ENCODE measurements at regions not wholly inside any gene's neighbourhood (a gene's known extent, or its start where the extent isn't known, plus 50 kb on each side); places are given as distances from the start of the nearest gene placed in this dataset.

- Mint-ChIP-seq H3K27me3 (no peaks in the 10 kb centered on the region), H3K4me1 (ENCODE audit: low read depth) (no peaks in the 10 kb centered on the region), H3K9me3 (ENCODE audit: low read depth) (no peaks in the 10 kb centered on the region), H3K27ac (no peak overlapping the region), H3K4me3 (ENCODE audit: low read depth) (no peak overlapping the region), H3K36me3 (ENCODE audit: insufficient read depth) (no peaks in the 10 kb centered on the region)
- TF ChIP-seq CTCF (IDR thresholded peaks at IDR 0.05; ENCODE audit: unreplicated experiment), result no peak
- DNase-seq (ENCODE audit: low spot score, unreplicated experiment), result no peak
Observed at GRCh38 chr12:125610971-125611370, 545.7 kb downstream of the AACS start.

GRCh38 chr12:125614058-125614457 lies 548.8 kb downstream of the AACS start:
- peaks cover 3% of the 10 kb centered on the region for H3K9me3 Mint-ChIP-seq (ENCODE audit: low read depth)
- no peak for TF ChIP-seq CTCF (IDR thresholded peaks at IDR 0.05; ENCODE audit: unreplicated experiment)
- no peak overlapping the region for H3K27ac Mint-ChIP-seq
- DNase-seq (ENCODE audit: low spot score, unreplicated experiment), result no peak
- H3K4me1 Mint-ChIP-seq (ENCODE audit: low read depth), result no peaks in the 10 kb centered on the region
- H3K36me3 Mint-ChIP-seq (ENCODE audit: insufficient read depth), result no peaks in the 10 kb centered on the region
- H3K27me3 Mint-ChIP-seq, result no peaks in the 10 kb centered on the region
- no peak overlapping the region for H3K4me3 Mint-ChIP-seq (ENCODE audit: low read depth)

GRCh38 chr12:125619723-125620122 lies 554.5 kb downstream of the AACS start:
- DNase-seq (ENCODE audit: low spot score, unreplicated experiment), result no peak
- Mint-ChIP-seq H3K36me3 (ENCODE audit: insufficient read depth) (no peaks in the 10 kb centered on the region), H3K9me3 (ENCODE audit: low read depth) (peaks cover 3% of the 10 kb centered on the region), H3K4me1 (ENCODE audit: low read depth) (peaks cover 1% of the 10 kb centered on the region), H3K4me3 (ENCODE audit: low read depth) (no peak overlapping the region), H3K27me3 (no peaks in the 10 kb centered on the region), H3K27ac (no peak overlapping the region)
- TF ChIP-seq CTCF (IDR thresholded peaks at IDR 0.05; ENCODE audit: unreplicated experiment), result no peak

GRCh38 chr12:125633686-125634085 lies 568.5 kb downstream of the AACS start:
- H3K27me3 Mint-ChIP-seq, result no peaks in the 10 kb centered on the region
- peaks cover 4% of the 10 kb centered on the region for H3K9me3 Mint-ChIP-seq (ENCODE audit: low read depth)
- no peak overlapping the region for H3K4me3 Mint-ChIP-seq (ENCODE audit: low read depth)
- H3K27ac Mint-ChIP-seq, result no peak overlapping the region
- DNase-seq (ENCODE audit: low spot score, unreplicated experiment), result no peak
- H3K36me3 Mint-ChIP-seq (ENCODE audit: insufficient read depth), result no peaks in the 10 kb centered on the region
- no peak for TF ChIP-seq CTCF (IDR thresholded peaks at IDR 0.05; ENCODE audit: unreplicated experiment)
- H3K4me1 Mint-ChIP-seq (ENCODE audit: low read depth), result no peaks in the 10 kb centered on the region

GRCh38 chr12:125634813-125635212 lies 569.6 kb downstream of the AACS start:
- H3K9me3 Mint-ChIP-seq (ENCODE audit: low read depth), result peaks cover 3% of the 10 kb centered on the region
- TF ChIP-seq CTCF (IDR thresholded peaks at IDR 0.05; ENCODE audit: unreplicated experiment), result no peak
- DNase-seq (ENCODE audit: low spot score, unreplicated experiment), result no peak
- no peaks in the 10 kb centered on the region for H3K4me1 Mint-ChIP-seq (ENCODE audit: low read depth)
- no peaks in the 10 kb centered on the region for H3K36me3 Mint-ChIP-seq (ENCODE audit: insufficient read depth)
- H3K27ac Mint-ChIP-seq, result no peak overlapping the region
- H3K4me3 Mint-ChIP-seq (ENCODE audit: low read depth), result no peak overlapping the region
- no peaks in the 10 kb centered on the region for H3K27me3 Mint-ChIP-seq

Data from progenitor cell of endocrine pancreas (in vitro differentiated cells).